SK-N-SH treated with all-trans-retinoic acid at 6 μM for 48 hours (cell line): ENCODE measurements at regions not wholly inside any gene's neighbourhood (a gene's known extent, or its start where the extent isn't known, plus 50 kb on each side); places are given as distances from the start of the nearest gene placed in this dataset.

ENCODE experiments used
- ARNTL ChIP-seq: fragments of 450-650 bp; formaldehyde crosslinking; IDR thresholded peaks from 2 replicates; pipeline ENCODE4 v1.5.0; 2020; ENCODE audit warnings: low read depth, mild to moderate bottlenecking, moderate library complexity, borderline replicate concordance
- CREB5 ChIP-seq: fragments of 250-450 bp; sonication (Bioruptor Pico); IDR thresholded peaks from 2 replicates; pipeline ENCODE4 v1.5.1; 2020; ENCODE audit warnings: low read depth, mild to moderate bottlenecking, moderate library complexity
- CSDC2 ChIP-seq: fragments of 250-450 bp; sonication (Bioruptor Pico); IDR thresholded peaks from 2 replicates; pipeline ENCODE4 v1.5.0; 2020; ENCODE audit warnings: mild to moderate bottlenecking, moderate library complexity
- CSRNP3 ChIP-seq: fragments of 250-450 bp; sonication (Bioruptor Pico); IDR thresholded peaks from 2 replicates; pipeline ENCODE4 v1.5.1; 2021; ENCODE audit warnings: mild to moderate bottlenecking, moderate library complexity
- PATZ1 ChIP-seq: fragments of 250-450 bp; sonication (Bioruptor Pico); IDR thresholded peaks from 2 replicates; pipeline ENCODE4 v1.8.0; 2020; ENCODE audit warnings: mild to moderate bottlenecking, moderate library complexity, borderline replicate concordance
- RARB ChIP-seq: fragments of 250-450 bp; sonication (Bioruptor Pico); IDR thresholded peaks from 2 replicates; pipeline ENCODE4 v1.8.0; 2021; ENCODE audit warnings: mild to moderate bottlenecking, moderate library complexity
- TCF4 ChIP-seq: fragments of 250-450 bp; sonication (Bioruptor Pico); IDR thresholded peaks from 2 replicates; pipeline ENCODE4 v1.8.0; 2021; ENCODE audit warnings: mild to moderate bottlenecking, moderate library complexity, borderline replicate concordance
- TOX ChIP-seq: fragments of 250-450 bp; sonication (Bioruptor Pico); IDR thresholded peaks from 2 replicates; pipeline ENCODE4 v1.8.0; 2021; ENCODE audit warnings: mild to moderate bottlenecking, moderate library complexity, borderline replicate concordance

GRCh38 chr12:73973486-73973885, 564.1 kb upstream of the ATXN7L3B start:
- TF ChIP-seq ARNTL (CRISPR knock-in tag) (no peak), CREB5 (no peak), CSDC2 (CRISPR knock-in tag) (no peak), RARB (CRISPR knock-in tag) (no peak), TOX (CRISPR knock-in tag) (no peak), PATZ1 (CRISPR knock-in tag) (no peak), TCF4 (CRISPR knock-in tag) (no peak), CSRNP3 (CRISPR knock-in tag) (no peak)
